ENCODE measurements at regions not wholly inside any gene's neighbourhood (a gene's known extent, or its start where the extent isn't known, plus 50 kb on each side); places are given as distances from the start of the nearest gene placed in this dataset.
A peak's percentile ranks its signal among the peaks of the same experiment; 100 is the strongest.

DNA sequence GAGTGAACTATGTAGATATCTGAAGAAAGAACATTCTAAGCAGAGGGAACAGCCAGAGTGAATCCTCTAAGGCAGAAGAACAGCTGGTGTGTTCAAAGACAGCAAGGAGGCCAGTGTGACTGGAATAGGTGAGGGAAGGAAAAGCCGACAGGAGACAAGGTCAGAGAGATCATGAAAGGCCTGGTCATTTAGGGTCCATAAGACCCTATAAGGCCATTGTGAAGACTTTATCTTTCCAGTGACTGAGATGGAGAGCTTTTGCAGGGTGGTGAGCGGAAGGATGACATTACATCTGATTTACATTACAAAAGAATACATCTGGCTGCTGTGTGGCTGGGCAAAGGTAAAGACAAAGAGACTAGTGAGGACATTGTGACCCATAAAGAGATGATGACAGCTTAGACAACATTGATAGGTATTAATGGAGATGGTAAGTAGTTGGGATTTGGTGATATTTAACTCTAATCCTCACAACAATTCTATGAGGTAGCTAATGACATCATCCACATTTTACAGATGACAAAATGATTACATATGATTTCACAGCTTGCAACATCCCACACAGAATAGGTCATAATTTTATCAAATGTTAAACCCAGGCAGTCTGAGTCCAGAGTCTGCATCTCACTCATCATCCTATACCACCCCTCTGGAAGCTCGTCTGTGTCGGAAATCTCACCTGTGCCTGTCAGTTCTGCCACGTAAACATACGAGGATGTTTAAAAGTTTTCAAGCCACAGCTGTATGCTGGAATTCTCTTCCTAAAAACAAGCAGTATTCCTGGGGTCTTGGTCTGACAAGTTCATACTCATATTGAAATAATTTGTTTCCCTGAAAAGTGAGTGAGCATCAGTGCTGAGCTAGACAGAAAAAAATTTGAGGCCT is 70.2 kb upstream of the PIK3R4 start:
- TF ChIP-seq ZNF175 (CRISPR knock-in tag; IDR thresholded peaks at IDR 0.05; ENCODE audit: low read depth) (no peak), ZFX (CRISPR knock-in tag; IDR thresholded peaks at IDR 0.05) (no peak), KDM1A (IDR thresholded peaks at IDR 0.05) (no peak), CBFA2T2 (conservative IDR thresholded peaks at IDR 0.05) (no peak), EP300 (IDR thresholded peaks at IDR 0.05; ENCODE audit: low read length) (no peak), ZNF165 (CRISPR knock-in tag; IDR thresholded peaks at IDR 0.05; ENCODE audit: borderline replicate concordance) (no peak), HMG20A (CRISPR knock-in tag; conservative IDR thresholded peaks at IDR 0.05) (no peak)
- TF ChIP-seq, protein P1, sequence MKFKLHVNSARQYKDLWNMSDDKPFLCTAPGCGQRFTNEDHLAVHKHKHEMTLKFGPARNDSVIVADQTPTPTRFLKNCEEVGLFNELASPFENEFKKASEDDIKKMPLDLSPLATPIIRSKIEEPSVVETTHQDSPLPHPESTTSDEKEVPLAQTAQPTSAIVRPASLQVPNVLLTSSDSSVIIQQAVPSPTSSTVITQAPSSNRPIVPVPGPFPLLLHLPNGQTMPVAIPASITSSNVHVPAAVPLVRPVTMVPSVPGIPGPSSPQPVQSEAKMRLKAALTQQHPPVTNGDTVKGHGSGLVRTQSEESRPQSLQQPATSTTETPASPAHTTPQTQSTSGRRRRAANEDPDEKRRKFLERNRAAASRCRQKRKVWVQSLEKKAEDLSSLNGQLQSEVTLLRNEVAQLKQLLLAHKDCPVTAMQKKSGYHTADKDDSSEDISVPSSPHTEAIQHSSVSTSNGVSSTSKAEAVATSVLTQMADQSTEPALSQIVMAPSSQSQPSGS (CRISPR knock-in tag; IDR thresholded peaks at IDR 0.05), result no peak
- TF ChIP-seq, protein P2, sequence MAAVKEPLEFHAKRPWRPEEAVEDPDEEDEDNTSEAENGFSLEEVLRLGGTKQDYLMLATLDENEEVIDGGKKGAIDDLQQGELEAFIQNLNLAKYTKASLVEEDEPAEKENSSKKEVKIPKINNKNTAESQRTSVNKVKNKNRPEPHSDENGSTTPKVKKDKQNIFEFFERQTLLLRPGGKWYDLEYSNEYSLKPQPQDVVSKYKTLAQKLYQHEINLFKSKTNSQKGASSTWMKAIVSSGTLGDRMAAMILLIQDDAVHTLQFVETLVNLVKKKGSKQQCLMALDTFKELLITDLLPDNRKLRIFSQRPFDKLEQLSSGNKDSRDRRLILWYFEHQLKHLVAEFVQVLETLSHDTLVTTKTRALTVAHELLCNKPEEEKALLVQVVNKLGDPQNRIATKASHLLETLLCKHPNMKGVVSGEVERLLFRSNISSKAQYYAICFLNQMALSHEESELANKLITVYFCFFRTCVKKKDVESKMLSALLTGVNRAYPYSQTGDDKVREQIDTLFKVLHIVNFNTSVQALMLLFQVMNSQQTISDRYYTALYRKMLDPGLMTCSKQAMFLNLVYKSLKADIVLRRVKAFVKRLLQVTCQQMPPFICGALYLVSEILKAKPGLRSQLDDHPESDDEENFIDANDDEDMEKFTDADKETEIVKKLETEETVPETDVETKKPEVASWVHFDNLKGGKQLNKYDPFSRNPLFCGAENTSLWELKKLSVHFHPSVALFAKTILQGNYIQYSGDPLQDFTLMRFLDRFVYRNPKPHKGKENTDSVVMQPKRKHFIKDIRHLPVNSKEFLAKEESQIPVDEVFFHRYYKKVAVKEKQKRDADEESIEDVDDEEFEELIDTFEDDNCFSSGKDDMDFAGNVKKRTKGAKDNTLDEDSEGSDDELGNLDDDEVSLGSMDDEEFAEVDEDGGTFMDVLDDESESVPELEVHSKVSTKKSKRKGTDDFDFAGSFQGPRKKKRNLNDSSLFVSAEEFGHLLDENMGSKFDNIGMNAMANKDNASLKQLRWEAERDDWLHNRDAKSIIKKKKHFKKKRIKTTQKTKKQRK (IDR thresholded peaks at IDR 0.05; ENCODE audit: borderline replicate concordance, low read depth, low read length), result no peak
- TF ChIP-seq, protein P3, sequence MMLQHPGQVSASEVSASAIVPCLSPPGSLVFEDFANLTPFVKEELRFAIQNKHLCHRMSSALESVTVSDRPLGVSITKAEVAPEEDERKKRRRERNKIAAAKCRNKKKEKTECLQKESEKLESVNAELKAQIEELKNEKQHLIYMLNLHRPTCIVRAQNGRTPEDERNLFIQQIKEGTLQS (IDR thresholded peaks at IDR 0.05), result peak; percentile 67
- TF ChIP-seq, protein P3 (CRISPR knock-in tag; conservative IDR thresholded peaks at IDR 0.05), result no peak
- TF ChIP-seq, protein P4, sequence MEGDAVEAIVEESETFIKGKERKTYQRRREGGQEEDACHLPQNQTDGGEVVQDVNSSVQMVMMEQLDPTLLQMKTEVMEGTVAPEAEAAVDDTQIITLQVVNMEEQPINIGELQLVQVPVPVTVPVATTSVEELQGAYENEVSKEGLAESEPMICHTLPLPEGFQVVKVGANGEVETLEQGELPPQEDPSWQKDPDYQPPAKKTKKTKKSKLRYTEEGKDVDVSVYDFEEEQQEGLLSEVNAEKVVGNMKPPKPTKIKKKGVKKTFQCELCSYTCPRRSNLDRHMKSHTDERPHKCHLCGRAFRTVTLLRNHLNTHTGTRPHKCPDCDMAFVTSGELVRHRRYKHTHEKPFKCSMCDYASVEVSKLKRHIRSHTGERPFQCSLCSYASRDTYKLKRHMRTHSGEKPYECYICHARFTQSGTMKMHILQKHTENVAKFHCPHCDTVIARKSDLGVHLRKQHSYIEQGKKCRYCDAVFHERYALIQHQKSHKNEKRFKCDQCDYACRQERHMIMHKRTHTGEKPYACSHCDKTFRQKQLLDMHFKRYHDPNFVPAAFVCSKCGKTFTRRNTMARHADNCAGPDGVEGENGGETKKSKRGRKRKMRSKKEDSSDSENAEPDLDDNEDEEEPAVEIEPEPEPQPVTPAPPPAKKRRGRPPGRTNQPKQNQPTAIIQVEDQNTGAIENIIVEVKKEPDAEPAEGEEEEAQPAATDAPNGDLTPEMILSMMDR (IDR thresholded peaks at IDR 0.05 in 2 of 3, conservative IDR thresholded peaks at IDR 0.05 in 1 of 3; ENCODE audit: insufficient read depth in 2 of 3, low read depth in 1 of 3, low read length in 3 of 3), result no peak
- TF ChIP-seq, protein P5, sequence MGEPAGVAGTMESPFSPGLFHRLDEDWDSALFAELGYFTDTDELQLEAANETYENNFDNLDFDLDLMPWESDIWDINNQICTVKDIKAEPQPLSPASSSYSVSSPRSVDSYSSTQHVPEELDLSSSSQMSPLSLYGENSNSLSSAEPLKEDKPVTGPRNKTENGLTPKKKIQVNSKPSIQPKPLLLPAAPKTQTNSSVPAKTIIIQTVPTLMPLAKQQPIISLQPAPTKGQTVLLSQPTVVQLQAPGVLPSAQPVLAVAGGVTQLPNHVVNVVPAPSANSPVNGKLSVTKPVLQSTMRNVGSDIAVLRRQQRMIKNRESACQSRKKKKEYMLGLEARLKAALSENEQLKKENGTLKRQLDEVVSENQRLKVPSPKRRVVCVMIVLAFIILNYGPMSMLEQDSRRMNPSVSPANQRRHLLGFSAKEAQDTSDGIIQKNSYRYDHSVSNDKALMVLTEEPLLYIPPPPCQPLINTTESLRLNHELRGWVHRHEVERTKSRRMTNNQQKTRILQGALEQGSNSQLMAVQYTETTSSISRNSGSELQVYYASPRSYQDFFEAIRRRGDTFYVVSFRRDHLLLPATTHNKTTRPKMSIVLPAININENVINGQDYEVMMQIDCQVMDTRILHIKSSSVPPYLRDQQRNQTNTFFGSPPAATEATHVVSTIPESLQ (CRISPR knock-in tag; IDR thresholded peaks at IDR 0.05), result no peak
